K562 (cell line): ENCODE measurements at regions not wholly inside any gene's neighbourhood (a gene's known extent, or its start where the extent isn't known, plus 50 kb on each side); places are given as distances from the start of the nearest gene placed in this dataset.

Experiments used
- ATAC-seq: fragments of 200-7000 bp; cut with Tn5 transposase; 3 replicates; pipeline ENCODE4 v1.9.1; 2020; ENCODE audit warnings: moderate library complexity
- BruUV-seq: library from RNA; stranded (reverse); fragments of 400-500 nt; replicated peaks from 2 replicates; lab custom pipeline; 2021; lab: Mats Ljungman, UMichigan
- CTCF ChIA-PET: fragments of 300-600 bp; formaldehyde crosslinking; extraction: SDS; loops from one replicate; lab custom pipeline; 2021; ENCODE audit warnings: low intra/inter-chr PET ratio; lab: Yijun Ruan, JAX
- POLR2A ChIA-PET: fragments of 300-600, 350-650 bp; sonication (Branson Sonifier 250); formaldehyde crosslinking; extraction: SDS; loops from one replicate; lab custom pipeline; 2021; ENCODE audit warnings: antibody characterized with exemption, inconsistent platforms; lab: Yijun Ruan, JAX
- DNase-seq, 4 experiments: peaks; one replicate each; pipeline versions ENCODE4 v3.0.0 to v3.0.0-alpha.2; 2011 to 2018; ENCODE audit warnings: low spot score in 3 of 4, mixed read lengths in 3 of 4; ENCODE audit errors: extremely low read depth in 1 of 4
- FAIRE-seq: peaks from 2 replicates; lab custom pipeline; 2011; peaks lifted over from hg19 to GRCh38; lab: Jason Lieb, UNC
- H2AFZ ChIP-seq: 2 replicates; pipeline ENCODE4 v1.6.0; 2011; ENCODE audit warnings: low read depth, low read length, control low read depth, inconsistent platforms
- H3K27ac ChIP-seq: fragments of 200-600 bp; 3 replicates; pipeline ENCODE4 v1.8.0; 2011; ENCODE audit warnings: low read depth, mild to moderate bottlenecking, control low read depth, inconsistent platforms, low read length, moderate library complexity, mixed read lengths; ENCODE audit errors: extremely low read depth
- H3K27me3 ChIP-seq, 2 experiments: fragments of 300-600 bp in 1 of 2; 2 replicates in 1 of 2; 3 replicates in 1 of 2; pipeline versions ENCODE4 v1.6.0 to v1.8.0; 2011; ENCODE audit warnings: inconsistent platforms in 2 of 2, low read length in 2 of 2, mild to moderate bottlenecking in 1 of 2, mixed read lengths in 1 of 2, moderate library complexity in 1 of 2; ENCODE audit not compliant: control insufficient read depth in 2 of 2, insufficient read depth in 2 of 2
- H3K36me3 ChIP-seq: fragments of 300-600 bp; 3 replicates; pipeline ENCODE4 v1.8.0; 2011; ENCODE audit warnings: mild to moderate bottlenecking, low read length, inconsistent platforms; ENCODE audit not compliant: control insufficient read depth, insufficient read depth
- H3K4me1 ChIP-seq, 2 experiments: fragments of 200-600 bp in 1 of 2; replicated peaks in 1 of 2; 2 replicates in 1 of 2; 3 replicates in 1 of 2; pipeline versions ENCODE4 v1.5.1 to v1.8.0; 2011; ENCODE audit warnings: inconsistent platforms in 2 of 2, low read length in 2 of 2, mild to moderate bottlenecking in 1 of 2, mixed read lengths in 1 of 2, moderate library complexity in 1 of 2; ENCODE audit not compliant: control insufficient read depth in 2 of 2, insufficient read depth in 2 of 2
- H3K4me2 ChIP-seq: 2 replicates; pipeline ENCODE4 v1.6.1; 2011; ENCODE audit warnings: low read length, control low read depth, inconsistent platforms, mixed read lengths; ENCODE audit not compliant: insufficient read depth
- H3K4me3 ChIP-seq: fragments of 200-600 bp; sonication (generic), shearing (Covaris generic); 2 replicates; pipeline ENCODE4 v1.5.1; 2016; ENCODE audit warnings: control low read depth, inconsistent platforms
- H3K79me2 ChIP-seq: fragments of 200-600 bp; 3 replicates; pipeline ENCODE4 v1.8.0; 2011; ENCODE audit warnings: low read length, inconsistent platforms; ENCODE audit not compliant: control insufficient read depth, insufficient read depth
- H3K9ac ChIP-seq, 2 experiments: 2 replicates each; pipeline versions ENCODE4 v1.6.0 to v1.6.1; 2011; ENCODE audit warnings: low read depth in 2 of 2, low read length in 2 of 2, control low read depth in 1 of 2, inconsistent platforms in 1 of 2, mild to moderate bottlenecking in 1 of 2, mixed read lengths in 1 of 2; ENCODE audit not compliant: insufficient read depth in 1 of 2
- H3K9me1 ChIP-seq: one replicate; pipeline ENCODE4 v1.6.0; 2011; ENCODE audit warnings: inconsistent platforms, mild to moderate bottlenecking, low read length, moderate library complexity; ENCODE audit not compliant: control insufficient read depth, insufficient read depth
- H3K9me3 ChIP-seq: replicated peaks from 2 replicates; pipeline ENCODE4 v1.5.1; 2011; ENCODE audit warnings: low read depth, low read length, inconsistent platforms; ENCODE audit not compliant: control insufficient read depth, insufficient read depth
- H4K20me1 ChIP-seq: replicated peaks from 2 replicates; pipeline ENCODE4 v1.6.1; 2011; ENCODE audit warnings: low read length, inconsistent platforms, mixed read lengths; ENCODE audit not compliant: control insufficient read depth, insufficient read depth
- CCNT2 ChIP-seq: IDR thresholded peaks from 2 replicates; pipeline ENCODE4 v1.6.1; 2011; ENCODE audit warnings: borderline replicate concordance, low read depth, mild to moderate bottlenecking, moderate library complexity, mixed read lengths, low read length; ENCODE audit not compliant: insufficient read length; ENCODE audit errors: extremely low read depth
- HDAC8 ChIP-seq: fragments of 450-650 bp; IDR thresholded peaks from 2 replicates; pipeline ENCODE4 v1.6.1; 2016; ENCODE audit warnings: mild to moderate bottlenecking, missing genetic modification characterization, moderate library complexity, missing compliant biosample characterization
- L3MBTL2 ChIP-seq: fragments of 450-650 bp; IDR thresholded peaks from 2 replicates; pipeline ENCODE4 v1.6.1; 2016; ENCODE audit warnings: mild to moderate bottlenecking, moderate library complexity
- LCOR ChIP-seq: sonication (generic); formaldehyde crosslinking; IDR thresholded peaks from 2 replicates; pipeline ENCODE4 v1.8.0; 2022; ENCODE audit warnings: mild to moderate bottlenecking, missing genetic modification reagents
- MCM5 ChIP-seq: fragments of 450-650 bp; IDR thresholded peaks from 2 replicates; pipeline ENCODE4 v1.6.1; 2016; ENCODE audit warnings: low read depth
- STAT5B ChIP-seq: fragments of 250-450 bp; sonication (Bioruptor Pico); IDR thresholded peaks from 2 replicates; pipeline ENCODE4 v1.8.0; 2021; ENCODE audit warnings: mild to moderate bottlenecking, inconsistent platforms
- ZBTB43 ChIP-seq: sonication (generic); formaldehyde crosslinking; IDR thresholded peaks from 2 replicates; pipeline ENCODE4 v1.8.0; 2023; ENCODE audit warnings: mild to moderate bottlenecking, missing genetic modification reagents
- ZNF347 ChIP-seq: fragments of 450-650 bp; formaldehyde crosslinking; IDR thresholded peaks from 2 replicates; pipeline ENCODE4 v1.4.0; 2020; ENCODE audit warnings: low read depth, mild to moderate bottlenecking, moderate library complexity
- ZNF507 ChIP-seq: conservative IDR thresholded peaks from 2 replicates; pipeline ENCODE4 v1.6.1; 2017; ENCODE audit warnings: missing genetic modification characterization, missing compliant biosample characterization
- WGBS: fragments of 100-300 bp; shearing (Covaris generic); methylation state at CpG from one replicate; pipeline ENCODE4 v1.1.6; 2016; ENCODE audit warnings: low coverage, mixed read lengths; ENCODE audit not compliant: insufficient coverage; ENCODE audit errors: missing lambda C conversion rate; 5-methylcytosine and 5-hydroxymethylcytosine counted together
- in situ Hi-C: fragments of 300-500 bp; cut with MboI; formaldehyde crosslinking; loops from 4 replicates; pipeline ENCODE4 v1.15.0; 2018; ENCODE audit warnings: inconsistent platforms, mixed read lengths
- intact Hi-C: fragments of 100-400 bp; cut with micrococcal nuclease; formaldehyde crosslinking; loops from 2 replicates; pipeline ENCODE4 v1.14.2; 2022

GRCh38 chr4:127355743-127356142 is 277.0 kb upstream of the INTU start:
- no peaks in the 10 kb centered on the region for H3K4me1 ChIP-seq
- intact Hi-C loops (no loop called here), in situ Hi-C loops (no loop called here)
- CTCF ChIA-PET = no interaction called here
- H3K9me3 ChIP-seq = no peaks in the 10 kb centered on the region
- H3K9me1 ChIP-seq = no peaks in the 10 kb centered on the region
- TF ChIP-seq ZNF347 (no peak), MCM5 (no peak), LCOR (CRISPR knock-in tag) (no peak), CCNT2 (no peak), HDAC8 (no peak), ZBTB43 (CRISPR knock-in tag) (no peak), L3MBTL2 (no peak), ZNF507 (tag) (no peak), STAT5B (CRISPR knock-in tag) (no peak)
- no peak overlapping the region for H3K4me2 ChIP-seq
- DNase-seq = no peak
- no peak overlapping the region for H3K4me3 ChIP-seq
- H3K27ac ChIP-seq = no peak overlapping the region
- no peak overlapping the region for H3K9ac ChIP-seq
- no peaks in the 10 kb centered on the region for H3K79me2 ChIP-seq
- H3K36me3 ChIP-seq = no peaks in the 10 kb centered on the region
- no peak overlapping the region for H2AFZ ChIP-seq
- H3K27me3 ChIP-seq = no peaks in the 10 kb centered on the region
- FAIRE-seq = no peak
- no TSS peak for BruUV-seq
- no peak for ATAC-seq
- H4K20me1 ChIP-seq = no peaks in the 10 kb centered on the region; the same call in 1 of the 2 replicates
- POLR2A ChIA-PET = no interaction called here
- WGBS = 0% methylated on average over 2 of the region's 2 CpGs
